B cell (primary cell): ENCODE measurements at regions not wholly inside any gene's neighbourhood (a gene's known extent, or its start where the extent isn't known, plus 50 kb on each side); places are given as distances from the start of the nearest gene placed in this dataset.
"Not testable (repeated sequence)": the region's sequence is repeated elsewhere in the genome, so short reads cannot be mapped to it uniquely, and the experiment has no call there.

Experiments used
- CTCF ChIP-seq: fragments of 200-600 bp; IDR thresholded peaks from one replicate; pipeline ENCODE4 v1.8.0; 2022; ENCODE audit warnings: antibody characterized with exemption, mild to moderate bottlenecking
- EZH2 ChIP-seq: IDR thresholded peaks from 2 replicates; pipeline ENCODE4 v1.6.1; 2012; ENCODE audit warnings: borderline replicate concordance, low read depth, mild to moderate bottlenecking, moderate library complexity, low read length; ENCODE audit not compliant: insufficient read depth, poor library complexity, severe bottlenecking

GRCh38 chr2:52409308-52410118 lies 1358.1 kb upstream of the CHAC2 start:
- not testable (repeated sequence) for TF ChIP-seq CTCF, EZH2
